ENCODE measurements at regions not wholly inside any gene's neighbourhood (a gene's known extent, or its start where the extent isn't known, plus 50 kb on each side); places are given as distances from the start of the nearest gene placed in this dataset.
"Not testable (repeated sequence)": the region's sequence is repeated elsewhere in the genome, so short reads cannot be mapped to it uniquely, and the experiment has no call there.

DNA sequence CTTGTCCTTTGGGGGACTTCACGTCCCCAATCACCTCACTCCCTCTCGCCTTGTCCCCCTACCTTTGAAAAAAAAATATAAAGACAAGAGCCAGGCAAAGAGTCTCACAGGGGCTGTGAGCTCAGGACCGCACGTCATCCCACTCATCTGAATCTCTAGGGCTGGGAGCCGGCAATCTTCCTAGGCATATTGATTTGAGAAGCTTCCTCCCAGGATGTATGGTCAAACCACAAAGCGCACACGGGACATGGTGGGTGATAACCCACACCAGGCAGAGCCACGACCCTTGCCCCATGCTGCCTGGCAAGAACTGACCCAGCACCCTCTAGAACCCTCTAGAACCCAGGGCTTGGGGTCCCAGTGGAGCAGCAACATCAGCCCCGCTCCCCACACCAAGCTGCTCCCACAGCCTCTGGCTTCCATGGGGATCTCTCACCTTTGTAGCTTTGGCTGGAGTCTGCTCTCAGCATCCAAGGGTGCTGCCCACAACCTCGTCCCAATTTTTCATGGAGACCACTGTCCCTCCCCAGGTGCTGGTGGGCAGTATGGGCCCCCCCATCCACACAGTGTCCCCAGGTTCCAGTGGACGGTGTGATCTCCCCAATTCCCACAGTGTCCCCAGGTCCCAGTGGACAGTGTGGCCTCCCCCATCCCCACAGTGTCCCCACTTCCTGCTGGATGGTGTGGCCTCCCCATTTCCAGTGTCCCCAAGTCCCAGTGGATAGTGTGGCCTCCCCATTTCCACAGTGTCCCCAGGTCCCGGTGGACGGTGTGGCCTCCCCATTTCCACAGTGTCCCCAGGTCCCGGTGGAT, 85.2 kb upstream of the FGF3 start:
- FAIRE-seq: no peak
- no peak for DNase-seq (ENCODE audit: low spot score)

DNA sequence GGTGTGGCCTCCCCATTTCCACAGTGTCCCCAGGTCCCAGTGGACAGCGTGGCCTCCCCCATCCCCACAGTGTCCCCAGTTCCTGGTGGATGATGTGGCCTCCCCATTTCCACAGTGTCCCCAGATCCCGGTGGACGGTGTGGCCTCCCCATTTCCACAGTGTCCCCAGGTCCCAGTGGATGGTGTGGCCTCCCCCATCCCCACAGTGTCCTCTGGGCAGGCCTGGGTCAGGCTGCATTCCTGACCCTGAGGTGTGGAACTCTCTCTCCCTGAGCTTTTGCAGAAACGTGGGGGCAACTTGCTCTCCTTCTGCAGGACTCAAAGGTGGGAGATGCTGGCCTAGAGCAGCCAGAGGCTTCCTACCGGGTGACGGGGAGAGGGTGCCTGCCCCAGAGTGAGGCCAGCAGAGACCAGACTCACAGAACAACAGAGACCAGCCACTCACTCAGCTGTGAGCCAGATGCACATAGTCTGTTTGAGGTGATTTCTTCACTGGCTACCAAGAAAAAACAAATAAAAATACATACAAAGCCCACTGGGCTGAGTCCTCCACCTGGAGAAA, 85.8 kb upstream of the FGF3 start:
- DNase-seq (ENCODE audit: low spot score) (no peak), FAIRE-seq (no peak)

DNA sequence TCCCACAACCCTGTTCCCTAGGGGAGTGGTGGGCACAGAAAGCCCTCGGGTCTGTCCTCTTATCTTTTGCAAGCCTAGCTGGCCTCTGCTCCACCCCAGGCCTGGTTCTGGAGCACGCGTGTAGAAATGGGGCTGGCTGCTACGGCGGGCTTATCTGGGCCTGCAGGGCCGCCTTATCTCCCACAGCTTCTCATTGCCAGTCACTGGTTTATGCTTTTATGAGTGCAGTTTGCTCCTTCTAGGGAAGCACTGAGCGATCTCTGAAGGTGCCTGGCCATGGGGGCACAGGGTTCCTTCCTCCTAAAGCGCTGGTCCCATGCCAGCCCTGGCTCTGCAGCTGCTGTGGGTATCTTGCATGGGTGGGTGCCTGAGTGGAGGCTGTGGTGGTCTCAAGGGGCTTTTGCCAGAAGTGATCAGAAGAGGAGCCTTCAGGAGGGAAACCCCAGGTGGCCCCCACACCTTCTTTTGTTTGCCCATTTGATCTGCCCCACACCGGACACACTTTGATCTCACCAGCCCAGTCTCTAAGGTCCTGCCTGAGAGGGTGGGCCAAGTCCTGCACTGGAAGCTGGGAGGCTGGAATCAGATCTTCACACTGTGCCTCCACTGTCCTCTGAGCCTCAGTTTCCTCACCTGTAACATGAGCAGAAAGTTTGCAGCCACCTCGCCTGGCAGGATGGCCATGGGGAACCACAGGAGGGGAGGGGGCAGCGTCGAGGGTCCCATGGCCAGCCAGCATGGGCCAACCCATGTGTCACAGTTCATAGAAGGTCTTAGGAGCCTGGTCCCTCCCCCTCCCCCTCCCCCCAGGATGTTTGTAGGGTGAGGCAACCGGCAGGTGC, 86.6 kb upstream of the FGF3 start:
- FAIRE-seq: no peak
- DNase-seq (ENCODE audit: low spot score): no peak

DNA sequence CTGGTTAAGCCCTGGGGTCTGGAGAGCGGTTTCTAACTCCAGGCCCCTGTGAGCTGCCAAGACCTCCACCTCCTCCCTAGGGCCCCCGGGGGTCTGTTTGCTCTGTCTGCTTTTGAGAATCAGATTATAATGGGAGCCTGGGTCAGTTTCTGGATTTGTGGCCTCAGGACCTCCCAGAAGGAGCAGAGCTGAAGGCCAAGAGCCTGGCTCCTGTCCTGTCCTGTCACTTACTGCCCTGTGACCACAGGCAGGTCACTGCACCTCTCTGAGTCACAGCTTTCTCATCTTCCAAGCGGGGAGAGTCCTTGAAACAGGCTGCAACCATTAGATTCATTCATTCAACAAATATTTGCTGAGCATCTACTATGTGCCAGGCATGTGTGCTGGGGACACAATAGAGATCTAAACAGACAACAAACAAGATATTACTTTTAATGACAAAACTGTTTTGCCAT, 87.3 kb upstream of the FGF3 start:
- DNase-seq (ENCODE audit: low spot score) (no peak), FAIRE-seq (no peak)

DNA sequence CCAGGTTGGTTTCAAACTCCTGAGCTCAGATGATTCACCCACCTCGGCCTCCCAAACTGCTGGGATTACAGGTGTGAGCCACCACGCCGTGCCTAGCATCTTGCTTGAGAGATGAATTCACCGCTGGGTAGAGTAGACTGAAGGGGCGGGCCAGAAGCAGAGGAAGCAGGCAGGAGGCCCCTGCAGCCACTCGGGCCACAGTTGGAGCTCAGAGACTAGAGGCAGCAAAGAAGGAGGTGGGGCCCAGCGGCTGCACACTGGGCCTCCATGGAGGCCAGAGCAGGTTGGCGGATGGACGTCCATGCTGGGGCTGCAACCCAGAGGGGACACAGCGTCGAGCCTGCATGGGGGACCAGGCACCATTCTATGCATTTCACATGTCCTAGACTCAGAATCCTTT, 88.4 kb upstream of the FGF3 start:
- DNase-seq (ENCODE audit: low spot score) (no peak), FAIRE-seq (no peak)

DNA sequence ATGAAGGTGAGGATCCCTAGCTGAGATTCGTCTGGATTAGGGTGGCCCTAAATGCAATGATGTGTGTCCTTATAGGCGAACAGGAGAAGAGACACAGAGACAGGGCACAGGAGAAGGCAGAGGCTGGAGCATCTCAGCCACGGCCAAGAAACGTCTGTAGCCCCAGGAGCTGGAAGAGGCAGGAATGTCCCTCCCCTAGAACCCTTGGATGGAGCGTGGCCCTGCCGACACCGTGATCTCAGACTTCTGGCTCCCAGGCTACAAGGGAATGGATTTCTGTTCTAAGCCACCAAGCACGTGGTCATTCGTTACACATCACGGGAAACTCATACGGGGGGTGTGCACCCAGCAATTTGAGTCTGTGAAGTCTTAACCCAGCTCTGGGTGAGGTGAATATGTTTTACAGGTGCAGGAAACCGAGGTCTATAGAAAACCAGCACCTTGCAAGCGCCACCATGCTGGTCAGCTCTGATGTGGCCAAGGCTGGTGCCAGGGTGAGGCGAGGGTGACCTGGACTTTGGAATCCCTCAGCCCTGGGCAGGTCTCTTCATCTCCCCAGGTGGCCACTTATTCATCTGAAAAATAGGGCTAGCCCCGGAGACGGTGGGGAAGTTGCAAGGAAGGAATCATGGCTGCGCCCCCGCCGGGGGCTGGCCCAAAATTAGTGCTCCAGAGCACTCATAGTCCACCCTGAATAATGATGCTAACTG, 89.5 kb upstream of the FGF3 start:
- DNase-seq (ENCODE audit: low spot score) (no peak), FAIRE-seq (no peak)

DNA sequence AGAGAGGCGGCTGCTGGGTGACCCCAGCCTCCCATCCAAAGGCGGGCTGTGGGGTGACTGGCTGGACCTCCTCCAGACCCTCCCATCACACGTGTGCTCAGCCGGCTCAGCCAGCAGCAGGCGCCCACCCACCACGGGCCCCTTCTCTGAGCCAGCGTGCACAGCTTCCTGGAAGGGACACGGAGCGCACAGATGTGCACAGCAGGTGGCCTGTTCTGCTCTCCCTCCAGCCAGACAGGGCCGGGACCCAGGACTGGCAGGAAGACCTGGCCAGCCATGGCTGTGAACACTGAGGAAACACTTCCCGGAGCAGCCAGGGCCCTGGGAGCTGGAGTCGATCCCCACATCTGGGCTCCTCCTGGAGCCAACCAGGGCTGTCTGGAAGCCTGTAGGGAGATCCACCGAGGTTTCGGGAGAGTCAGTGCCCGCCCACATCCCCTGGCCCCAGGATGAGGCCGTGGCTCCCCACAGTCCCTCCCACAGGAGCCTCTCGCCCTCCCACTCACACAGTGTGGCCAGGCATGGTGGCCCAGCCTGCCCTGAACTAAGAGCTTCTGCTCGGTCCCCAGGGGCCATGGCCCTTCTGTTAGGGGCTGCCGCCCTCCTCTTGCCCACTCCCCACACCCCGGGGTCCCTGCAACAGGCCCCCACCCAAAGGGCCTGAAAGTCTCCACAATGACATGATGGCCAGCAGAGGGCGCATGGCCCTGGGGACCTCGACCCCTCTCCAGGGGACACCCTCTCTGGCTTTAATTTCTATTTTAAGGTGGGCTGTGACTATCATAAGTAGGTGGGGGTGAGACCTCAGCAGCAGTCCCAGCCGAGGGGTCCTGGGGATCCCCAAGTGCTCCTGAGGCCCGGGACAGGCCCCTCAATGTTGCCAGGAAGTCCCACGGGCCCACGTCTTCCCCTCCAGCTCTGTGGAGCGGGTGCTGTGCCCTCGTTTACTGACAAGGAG, 90.6 kb upstream of the FGF3 start:
- DNase-seq (ENCODE audit: low spot score): peak; percentile 42
- no peak for FAIRE-seq

DNA sequence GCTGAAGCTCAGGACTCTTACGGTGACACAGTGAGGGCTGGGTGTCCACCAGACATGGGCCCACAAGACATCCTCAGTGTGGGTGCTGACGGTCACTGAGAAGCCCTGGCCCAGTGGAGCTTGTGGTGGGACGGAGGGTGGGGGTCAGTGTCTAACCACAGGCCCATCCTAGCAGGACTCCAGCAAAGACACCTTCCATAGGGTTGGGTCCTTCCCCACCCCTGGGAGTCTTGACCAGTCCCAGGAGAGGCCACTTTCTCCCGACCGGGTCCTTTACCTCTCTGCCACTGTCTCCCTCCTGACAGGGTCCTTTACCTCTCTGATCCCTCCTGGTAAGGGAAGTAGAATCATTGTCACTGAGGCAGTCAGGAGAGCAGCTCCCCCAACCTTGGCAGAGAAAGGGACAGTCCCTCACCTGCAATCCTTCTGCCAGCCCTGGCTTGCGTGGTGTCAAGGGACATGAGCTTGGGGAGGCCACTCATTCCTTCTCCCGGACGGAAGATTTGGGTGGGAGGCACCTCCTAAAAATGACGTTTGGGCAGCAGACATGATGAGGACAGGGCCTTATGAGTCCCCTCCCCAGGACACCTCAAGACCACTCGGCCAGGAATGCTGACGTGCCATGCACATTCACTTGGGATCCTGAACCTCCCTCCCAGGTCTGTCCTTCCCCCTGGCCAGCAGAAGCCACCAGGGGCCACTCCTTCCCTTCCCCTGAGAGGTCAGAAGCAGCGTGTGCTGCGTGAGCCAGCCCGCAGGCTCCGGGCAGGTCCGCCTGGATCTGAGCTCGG, 91.5 kb upstream of the FGF3 start:
- no peak for DNase-seq (ENCODE audit: low spot score)
- FAIRE-seq: no peak

DNA sequence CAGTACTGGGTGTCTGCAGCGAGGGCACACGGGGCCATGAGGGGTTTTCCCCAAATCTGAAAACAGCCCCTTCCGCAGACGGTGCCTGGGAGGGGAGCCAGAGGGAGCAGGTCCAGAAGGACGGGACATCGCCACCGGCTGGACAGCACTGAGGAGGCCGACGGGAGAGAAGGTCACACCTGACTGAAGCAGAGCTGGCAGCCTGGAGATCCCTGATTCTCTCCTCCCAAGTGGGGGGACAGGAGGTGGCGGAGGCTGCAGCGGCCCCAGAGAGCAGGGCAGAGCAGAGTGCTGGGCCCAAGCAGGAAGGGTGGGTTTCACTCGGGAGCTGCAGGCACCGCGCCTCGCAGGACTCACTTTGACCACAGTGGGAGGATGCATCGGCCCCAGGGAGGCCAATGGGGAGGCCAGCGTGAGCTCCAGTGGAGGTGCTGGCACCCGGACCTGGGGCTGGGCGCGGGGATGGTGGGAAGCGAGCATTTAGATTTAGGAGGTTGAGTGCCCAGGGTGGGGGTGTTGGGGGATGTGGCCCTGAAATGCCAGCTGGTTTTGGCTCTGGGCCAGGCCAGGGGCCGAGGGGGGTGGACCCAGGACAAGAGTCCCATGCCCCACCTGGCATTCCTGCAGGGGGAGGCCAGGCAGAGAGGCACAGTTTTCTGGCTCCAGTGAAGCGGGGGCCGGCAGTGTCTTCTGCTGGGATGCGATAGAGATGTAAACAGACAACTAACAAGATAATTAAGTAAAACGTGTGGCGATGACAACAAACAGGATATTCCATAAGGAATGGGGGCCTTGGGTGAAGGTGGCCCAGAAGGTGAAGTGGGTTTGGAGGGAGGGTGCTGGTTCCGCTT, 92.3 kb upstream of the FGF3 start:
- DNase-seq (ENCODE audit: low spot score) (no peak), FAIRE-seq (no peak)

DNA sequence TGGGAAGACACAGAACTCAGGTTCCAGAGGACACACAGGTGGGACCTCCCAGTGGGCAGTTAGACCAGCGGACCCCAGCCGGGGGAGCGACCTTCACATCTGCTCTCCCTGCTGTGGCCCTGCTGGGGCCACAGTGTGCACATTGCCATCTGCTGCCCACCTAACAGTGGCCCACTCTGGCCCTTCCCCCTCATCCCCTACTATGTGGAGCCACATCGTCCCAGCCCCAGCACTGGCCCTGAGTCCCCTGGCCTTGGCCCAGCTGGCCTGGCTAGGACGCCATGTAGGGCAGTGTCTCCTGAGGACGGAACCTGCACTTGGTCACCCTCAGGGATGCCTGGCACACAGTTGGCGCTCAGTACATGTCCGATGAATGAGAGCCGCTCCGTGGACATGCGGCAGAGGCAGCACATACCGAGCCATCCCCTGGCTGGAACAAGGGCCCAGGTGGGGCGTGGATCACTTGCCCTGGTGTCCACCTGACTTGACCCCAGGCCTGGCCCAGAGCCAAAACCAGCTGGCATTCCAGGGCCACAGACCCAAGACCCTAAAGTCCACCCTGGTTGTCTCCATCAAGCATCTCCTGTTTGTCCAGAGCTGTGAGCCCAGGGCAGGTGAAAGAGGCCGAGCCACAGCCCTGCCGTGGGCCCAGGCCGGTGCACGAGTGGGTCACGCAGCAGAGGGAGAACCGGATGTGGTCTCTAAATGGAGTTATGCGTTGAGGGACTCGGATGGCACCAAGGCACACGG, 93.1 kb upstream of the FGF3 start:
- no peak for FAIRE-seq
- no peak for DNase-seq (ENCODE audit: low spot score)

DNA sequence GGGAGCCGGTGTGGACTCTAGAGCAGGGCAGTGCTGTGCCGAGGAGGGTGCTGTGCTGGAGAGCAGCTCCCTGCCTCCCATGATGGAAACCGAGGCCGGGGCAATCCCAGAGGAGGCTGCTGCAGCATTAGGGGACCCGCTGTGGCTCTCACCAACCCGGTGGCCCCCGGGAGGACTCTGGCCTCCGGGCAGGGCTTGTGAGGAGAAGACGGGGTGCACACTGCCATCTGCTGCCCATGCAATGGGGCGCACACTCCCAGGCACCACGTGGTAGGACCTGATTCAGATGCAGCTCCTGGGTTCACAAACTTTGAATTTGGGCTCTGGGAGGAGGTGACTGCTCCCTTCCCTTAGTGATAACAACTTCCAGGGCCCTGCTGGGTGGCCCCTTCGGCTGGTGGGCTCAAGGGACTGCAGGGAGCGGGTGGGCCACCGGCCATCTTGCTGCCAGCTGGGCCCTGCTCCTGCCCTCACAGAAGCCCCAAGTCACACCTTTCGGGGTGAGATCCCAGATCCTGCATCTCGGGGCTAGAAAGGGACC, 93.8 kb upstream of the FGF3 start:
- FAIRE-seq: no peak
- DNase-seq (ENCODE audit: low spot score): peak; percentile 35

DNA sequence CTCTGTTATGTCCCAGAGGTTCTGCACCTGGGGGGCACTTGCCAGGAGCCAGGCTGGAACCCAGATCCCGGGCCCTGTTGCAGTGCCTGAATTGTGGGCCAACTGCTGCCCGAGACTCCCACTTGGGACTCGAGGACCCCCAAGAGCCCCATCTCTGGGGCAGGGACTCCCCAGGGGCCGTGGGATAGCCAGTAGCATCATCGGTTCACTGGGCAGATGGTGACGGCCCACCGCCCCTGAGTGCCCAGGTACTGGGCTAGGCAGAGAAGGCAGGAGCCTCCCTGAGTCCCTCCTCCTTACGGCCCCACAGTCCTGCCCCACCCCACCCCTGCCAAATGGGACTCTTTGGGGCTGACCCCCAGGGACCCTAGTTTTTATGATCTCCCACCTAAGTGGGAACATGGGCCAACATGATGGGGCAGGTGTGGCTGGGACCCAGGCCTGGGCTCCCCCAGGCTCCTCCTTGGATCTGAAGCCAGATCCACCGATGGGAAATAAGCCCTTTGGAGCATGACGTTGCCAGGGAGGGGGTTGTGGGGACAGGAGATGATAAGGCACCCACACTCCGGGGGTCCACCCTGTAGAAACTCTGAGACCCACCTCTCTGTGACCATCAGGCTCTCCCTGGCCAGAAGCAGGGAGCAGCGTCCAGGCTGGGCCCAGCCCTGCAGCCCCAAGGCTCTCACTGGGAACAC, 94.5 kb upstream of the FGF3 start:
- DNase-seq (ENCODE audit: low spot score): no peak
- FAIRE-seq: no peak

DNA sequence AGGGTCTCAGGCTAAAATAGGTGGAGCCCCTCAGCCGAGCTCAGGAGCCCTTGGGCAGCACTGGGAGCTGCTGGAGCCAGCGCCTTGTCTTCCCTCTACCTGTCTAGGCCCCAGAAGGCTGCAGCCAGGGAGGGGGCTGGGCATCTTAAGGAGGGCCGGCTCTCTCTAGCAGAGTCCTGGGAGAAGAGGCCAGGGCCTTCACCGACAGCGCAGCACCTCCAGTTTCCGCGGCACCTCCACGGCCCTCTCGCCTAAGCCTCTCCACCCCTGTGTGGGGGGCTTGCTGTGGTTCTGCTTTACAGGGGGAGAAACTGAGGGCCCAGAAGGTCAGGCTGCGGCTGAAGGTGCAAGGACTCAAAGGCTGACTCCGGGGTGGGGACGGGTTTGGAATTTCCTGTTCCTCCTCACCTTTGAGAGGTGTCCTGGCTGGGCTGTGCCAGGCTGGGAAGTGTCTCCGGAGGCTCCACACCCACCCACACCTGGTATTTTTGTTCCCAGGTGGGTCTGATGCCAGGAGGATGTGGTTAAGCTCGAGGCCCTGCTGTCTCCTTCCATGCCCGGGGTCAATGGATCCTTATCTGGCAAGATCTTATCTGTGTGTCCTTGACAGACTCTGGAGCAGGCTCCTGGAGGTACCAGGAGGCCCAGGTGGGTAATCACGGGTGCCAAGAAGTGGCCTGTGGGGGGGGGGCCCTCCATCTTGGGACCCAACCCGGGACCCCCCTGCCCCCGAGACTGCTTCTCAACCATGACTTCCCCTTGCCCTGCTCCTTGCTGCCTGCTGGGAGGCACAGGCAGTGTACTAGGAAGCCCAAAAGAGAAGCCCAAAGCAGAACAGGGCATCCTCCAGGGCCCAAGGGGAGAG, 95.3 kb upstream of the FGF3 start:
- DNase-seq (ENCODE audit: low spot score) (peak; percentile 44), FAIRE-seq (no peak)

DNA sequence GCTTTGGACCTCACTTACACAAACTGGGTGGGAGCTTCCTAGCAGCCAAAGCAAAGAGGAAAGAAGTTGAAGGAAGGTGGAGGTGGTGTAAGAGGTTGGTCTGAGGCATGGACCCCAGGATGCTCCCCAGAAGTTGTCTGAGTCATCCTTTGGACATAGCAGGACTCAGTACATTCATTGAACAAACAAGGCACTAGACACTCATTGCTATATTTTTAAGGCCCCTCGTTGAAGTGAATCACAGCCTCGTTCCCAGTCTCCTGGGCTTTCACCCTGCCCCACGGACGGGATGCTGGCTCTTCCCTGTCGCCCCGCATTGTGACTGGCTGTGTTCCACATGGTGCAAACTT, 95.9 kb upstream of the FGF3 start:
- FAIRE-seq: no peak
- DNase-seq (ENCODE audit: low spot score): no peak

DNA sequence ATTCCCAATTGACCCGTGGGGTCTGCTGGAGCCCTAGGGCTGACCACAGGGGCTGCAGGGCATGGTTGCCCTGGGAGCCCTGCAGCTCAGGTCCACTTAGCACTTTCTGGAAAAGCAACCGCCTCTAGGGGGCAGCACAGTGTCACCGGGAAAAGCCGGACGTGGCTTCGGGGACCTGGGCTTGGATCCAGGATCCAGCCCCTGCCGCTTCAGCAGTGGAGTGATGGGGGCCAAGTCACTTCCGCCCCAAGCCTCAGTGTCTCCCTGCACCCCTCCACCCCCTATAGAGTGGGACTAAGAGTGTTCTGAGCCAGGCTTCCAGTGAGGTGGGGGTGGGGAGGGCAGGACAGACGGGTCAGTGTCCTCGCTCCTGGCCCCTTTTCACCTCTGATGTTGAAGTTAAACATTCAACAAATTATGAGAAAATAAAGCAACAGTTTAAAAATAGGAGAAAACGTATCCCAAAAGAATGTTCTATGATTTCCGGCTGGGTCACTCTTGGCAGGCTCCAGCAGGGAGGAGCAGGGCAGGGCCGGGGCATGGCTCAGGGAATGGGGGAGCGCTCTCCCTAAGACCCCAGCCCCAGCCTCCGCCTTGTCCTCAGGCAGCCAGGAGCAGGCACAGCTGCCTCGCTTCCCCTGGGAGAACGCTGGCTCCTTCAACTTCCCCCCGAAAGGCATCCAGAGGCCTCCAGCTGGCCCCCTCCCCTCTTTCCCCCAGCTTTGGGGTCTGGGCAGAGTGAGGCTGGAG, 96.5 kb upstream of the FGF3 start:
- DNase-seq (ENCODE audit: low spot score): peak; percentile 88
- no peak for FAIRE-seq

DNA sequence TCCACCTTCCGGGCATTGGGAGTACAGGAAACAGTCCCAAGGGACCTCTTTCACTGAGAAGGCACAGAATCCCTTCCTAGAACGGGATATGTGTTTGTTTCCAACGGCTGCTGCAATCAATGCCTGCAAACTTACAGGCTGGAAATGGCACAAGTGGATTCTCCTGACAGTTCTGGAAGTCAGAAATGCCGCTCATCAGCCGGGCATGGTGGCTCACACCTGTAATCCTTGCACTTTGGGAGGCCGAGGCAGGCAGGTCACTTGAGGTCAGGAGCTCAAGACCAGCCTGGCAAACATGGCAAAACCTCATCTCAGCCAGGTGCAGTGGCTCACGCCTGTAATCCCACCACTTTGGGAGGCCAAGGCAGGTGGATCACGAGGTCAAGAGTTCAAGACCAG, 97.0 kb upstream of the FGF3 start:
- not testable (repeated sequence) for DNase-seq (ENCODE audit: low spot score); FAIRE-seq
